GM12878 (cell line): ENCODE measurements at regions not wholly inside any gene's neighbourhood (a gene's known extent, or its start where the extent isn't known, plus 50 kb on each side); places are given as distances from the start of the nearest gene placed in this dataset.

Source experiments
- ATAC-seq: fragments of 200-7000 bp; cut with Tn5 transposase; 3 replicates; pipeline ENCODE4 v1.9.1; 2020; ENCODE audit warnings: mild to moderate bottlenecking, moderate library complexity
- BruUV-seq: library from RNA; stranded (reverse); fragments of 400-500 nt; replicated peaks from 2 replicates; lab custom pipeline; 2021; lab: Mats Ljungman, UMichigan
- CTCF ChIA-PET: fragments of 300-600 bp; sonication (Branson Sonifier 250); formaldehyde crosslinking; extraction: SDS; loops from one replicate; lab custom pipeline; 2021; ENCODE audit warnings: inconsistent platforms; lab: Yijun Ruan, JAX
- POLR2A ChIA-PET: fragments of 350-600 bp; formaldehyde crosslinking; extraction: SDS; loops from one replicate; lab custom pipeline; 2021; ENCODE audit warnings: inconsistent platforms; lab: Charles Lee
- RAD21 ChIA-PET: fragments of 300-600 bp; sonication (Branson Sonifier 250); formaldehyde crosslinking; loops from one replicate; lab custom pipeline; 2023; ENCODE audit warnings: antibody characterized with exemption; ENCODE audit not compliant: unreplicated experiment; lab: Charles Lee
- SMC1A ChIA-PET: fragments of 300-600 bp; sonication (Branson Sonifier 250); formaldehyde crosslinking; loops from one replicate; lab custom pipeline; 2023; ENCODE audit not compliant: unreplicated experiment, uncharacterized antibody; lab: Charles Lee
- DNase-seq: peaks from one replicate; pipeline ENCODE4 v3.0.0-alpha.2; 2011; ENCODE audit warnings: low read depth, low spot score
- FAIRE-seq: peaks from 3 replicates; lab custom pipeline; 2011; peaks lifted over from hg19 to GRCh38; lab: Jason Lieb, UNC
- H2AFZ ChIP-seq: 2 replicates; pipeline ENCODE4 v1.6.0; 2011; ENCODE audit warnings: low read depth, low read length, control low read depth; ENCODE audit not compliant: control insufficient read depth
- H3K27ac ChIP-seq: 2 replicates; pipeline ENCODE4 v1.5.1; 2011; ENCODE audit warnings: control low read depth; ENCODE audit not compliant: control insufficient read depth, insufficient read depth
- H3K27me3 ChIP-seq, 2 experiments: replicated peaks in 1 of 2; 2 replicates each; pipeline versions ENCODE4 v1.6.0 to v1.6.1; 2011; ENCODE audit warnings: low read length in 1 of 2; ENCODE audit not compliant: control insufficient read depth in 2 of 2, insufficient read depth in 2 of 2
- H3K36me3 ChIP-seq, 2 experiments: 2 replicates each; pipeline ENCODE4 v1.5.1; 2011; ENCODE audit warnings: low read length in 1 of 2; ENCODE audit not compliant: control insufficient read depth in 2 of 2, insufficient read depth in 2 of 2
- H3K4me1 ChIP-seq: 2 replicates; pipeline ENCODE4 v1.6.1; 2011; ENCODE audit warnings: mild to moderate bottlenecking, low read length, moderate library complexity, mixed read lengths; ENCODE audit not compliant: control insufficient read depth, insufficient read depth
- H3K4me2 ChIP-seq: 2 replicates; pipeline ENCODE4 v1.6.0; 2011; ENCODE audit warnings: control low read depth; ENCODE audit not compliant: control insufficient read depth, insufficient read depth
- H3K4me3 ChIP-seq: fragments of 200-600 bp; sonication (generic); 2 replicates; pipeline ENCODE4 v1.5.1; 2016
- H3K79me2 ChIP-seq: 2 replicates; pipeline ENCODE4 v1.6.0; 2011; ENCODE audit warnings: low read length; ENCODE audit not compliant: control insufficient read depth, insufficient read depth
- H3K9ac ChIP-seq: 2 replicates; pipeline ENCODE4 v1.8.0; 2011; ENCODE audit warnings: low read length, control low read depth, mixed read lengths; ENCODE audit not compliant: control insufficient read depth, insufficient read depth
- H3K9me3 ChIP-seq: replicated peaks from 3 replicates; pipeline ENCODE4 v1.5.1; 2011; ENCODE audit warnings: mild to moderate bottlenecking, low read length; ENCODE audit not compliant: control insufficient read depth, insufficient read depth
- H4K20me1 ChIP-seq: 2 replicates; pipeline ENCODE4 v1.6.0; 2011; ENCODE audit not compliant: control insufficient read depth, insufficient read depth
- ASH2L ChIP-seq: fragments of 300-600, 200-600 bp; sonication (generic); IDR thresholded peaks from 2 replicates; pipeline ENCODE4 v1.6.1; 2017; ENCODE audit warnings: low read depth, mild to moderate bottlenecking, borderline replicate concordance
- CEBPB ChIP-seq, 2 experiments: fragments of 150-350 bp in 1 of 2; IDR thresholded peaks; 2 replicates each; pipeline ENCODE4 v1.6.1; 2012 to 2014; ENCODE audit warnings: low read depth in 2 of 2, low read length in 2 of 2, borderline replicate concordance in 1 of 2, inconsistent platforms in 1 of 2
- EGR1 ChIP-seq, 2 experiments: IDR thresholded peaks; 1 replicate in 1 of 2; 2 replicates in 1 of 2; pipeline ENCODE4 v1.6.1; 2011 to 2012; ENCODE audit warnings: low read depth in 2 of 2, low read length in 2 of 2, borderline replicate concordance in 1 of 2, mild to moderate bottlenecking in 1 of 2, moderate library complexity in 1 of 2
- ESRRA ChIP-seq: IDR thresholded peaks from 2 replicates; pipeline ENCODE4 v1.6.1; 2012; ENCODE audit warnings: mild to moderate bottlenecking, low read length, improper control_type of control experiment
- FOXM1 ChIP-seq: IDR thresholded peaks from 2 replicates; pipeline ENCODE4 v1.6.1; 2012; ENCODE audit warnings: low read depth, mild to moderate bottlenecking, inconsistent platforms, low read length, moderate library complexity
- HDGF ChIP-seq: fragments of 450-650 bp; IDR thresholded peaks from 2 replicates; pipeline ENCODE4 v1.6.1; 2016; ENCODE audit warnings: antibody characterized with exemption
- IRF5 ChIP-seq: fragments of 450-650 bp; IDR thresholded peaks from 2 replicates; pipeline ENCODE4 v1.6.1; 2017; ENCODE audit warnings: borderline replicate concordance
- MAX ChIP-seq: IDR thresholded peaks from 2 replicates; pipeline ENCODE4 v1.6.1; 2012; ENCODE audit warnings: low read depth, low read length, improper control_type of control experiment
- MXI1 ChIP-seq: fragments of 150-350 bp; IDR thresholded peaks from 2 replicates; pipeline ENCODE4 v1.6.1; 2011; ENCODE audit warnings: low read depth, mild to moderate bottlenecking, inconsistent platforms, low read length, improper control_type of control experiment
- NFIC ChIP-seq: IDR thresholded peaks from 2 replicates; pipeline ENCODE4 v1.6.1; 2012; ENCODE audit warnings: low read depth, mild to moderate bottlenecking, inconsistent platforms, low read length, moderate library complexity
- NR2F1 ChIP-seq: fragments of 450-650 bp; conservative IDR thresholded peaks from 2 replicates; pipeline ENCODE4 v1.6.1; 2017; ENCODE audit warnings: mild to moderate bottlenecking
- POLR2AphosphoS5 ChIP-seq: IDR thresholded peaks from 2 replicates; pipeline ENCODE4 v1.6.1; 2011; ENCODE audit warnings: mild to moderate bottlenecking, low read length, inconsistent platforms
- SMARCA5 ChIP-seq: fragments of 450-650 bp; IDR thresholded peaks from 2 replicates; pipeline ENCODE4 v1.6.1; 2017; ENCODE audit warnings: mild to moderate bottlenecking
- USF1 ChIP-seq: IDR thresholded peaks from 2 replicates; pipeline ENCODE4 v1.6.1; 2011; ENCODE audit warnings: borderline replicate concordance, low read depth, mild to moderate bottlenecking, moderate library complexity, mixed read lengths, low read length; ENCODE audit not compliant: insufficient read depth; ENCODE audit errors: extremely low read length
- ZNF274 ChIP-seq: IDR thresholded peaks from one replicate; pipeline ENCODE4 v1.8.0; 2011; ENCODE audit not compliant: insufficient read length, insufficient read depth
- WGBS: methylation state at CpG from one replicate; pipeline ENCODE4 v1.1.6; 2016; ENCODE audit warnings: low lambda C conversion rate; ENCODE audit not compliant: insufficient replicate concordance, insufficient coverage; ENCODE audit errors: missing lambda C conversion rate; 5-methylcytosine and 5-hydroxymethylcytosine counted together
- in situ Hi-C: fragments of 300-500 bp; cut with MboI; formaldehyde crosslinking; loops from 9 replicates; pipeline ENCODE4 v1.14.3; 2018; ENCODE audit warnings: mixed read lengths
- intact Hi-C: fragments of 100-400 bp; cut with micrococcal nuclease; formaldehyde crosslinking; loops from one replicate; pipeline ENCODE4 v1.14.2; 2022; ENCODE audit not compliant: unreplicated experiment

- 17% methylated on average over 2 of the region's 2 CpGs for WGBS
- Histone ChIP-seq H3K4me2 (no peak overlapping the region), H3K79me2 (no peaks in the 10 kb centered on the region), H3K27ac (no peak overlapping the region), H3K4me1 (peaks cover under 1% of the 10 kb centered on the region; the same call in 1 of the 2 replicates), H3K9me3 (no peaks in the 10 kb centered on the region), H3K27me3 (0 out of 4 replicates have a peak, but pooled peaks cover 0 to 3% of the 10 kb centered on the region in 2 experiments), H2AFZ (no peak overlapping the region), H3K4me3 (no peak overlapping the region), H3K9ac (no peak overlapping the region), H4K20me1 (no peaks in the 10 kb centered on the region), H3K36me3 (no peaks in the 10 kb centered on the region)
- POLR2A ChIA-PET: no interaction called here
- CTCF ChIA-PET: no interaction called here
- ATAC-seq: no peak
- FAIRE-seq: no peak
- SMC1A ChIA-PET: no interaction called here
- BruUV-seq: no TSS peak
- DNase-seq: no peak
- RAD21 ChIA-PET: no interaction called here
- in situ Hi-C loops: no loop called here
- no peak for TF ChIP-seq NFIC
- no peak for TF ChIP-seq CEBPB (IDR thresholded peaks at IDR 0.05; ENCODE audit: borderline replicate concordance in 1 of 2, low read depth in 2 of 2, low read length in 2 of 2)
- TF ChIP-seq IRF5: no peak
- TF ChIP-seq USF1: no peak
- no peak for TF ChIP-seq HDGF
- no peak for TF ChIP-seq NR2F1
- TF ChIP-seq MAX: no peak
- no peak for TF ChIP-seq MXI1
- no peak for TF ChIP-seq ZNF274
- no peak for TF ChIP-seq SMARCA5
- TF ChIP-seq EGR1 (IDR thresholded peaks at IDR 0.05; ENCODE audit: borderline replicate concordance in 1 of 2, low read depth in 2 of 2, low read length in 2 of 2): no peak
- TF ChIP-seq ESRRA: no peak
- TF ChIP-seq ASH2L: no peak
- TF ChIP-seq FOXM1: no peak
- no peak for TF ChIP-seq POLR2AphosphoS5
- intact Hi-C loops: no loop called here
These were observed 92.7 kb upstream of the LHX1 start for GRCh38 chr17:36844601-36845000.
